Activated naive CD4-positive, alpha-beta T cell treated with anti-CD3 and anti-CD28 coated beads, Interleukin-2, amount 50 U/mL, for 24 hours (primary cell): ENCODE measurements at regions not wholly inside any gene's neighbourhood (a gene's known extent, or its start where the extent isn't known, plus 50 kb on each side); places are given as distances from the start of the nearest gene placed in this dataset.
A peak's percentile ranks its signal among the peaks of the same experiment; 100 is the strongest.

ENCODE experiments used
- H3K27ac Mint-ChIP-seq: one replicate; pipeline ENCODE4 v1.8.0; 2021; ENCODE audit warnings: mild to moderate bottlenecking, mixed read lengths
- H3K27me3 Mint-ChIP-seq: one replicate; pipeline ENCODE4 v1.8.0; 2021; ENCODE audit warnings: mixed read lengths
- H3K36me3 Mint-ChIP-seq: one replicate; pipeline ENCODE4 v1.8.0; 2021; ENCODE audit warnings: mixed read lengths
- H3K4me1 Mint-ChIP-seq: one replicate; pipeline ENCODE4 v1.8.0; 2021; ENCODE audit warnings: mixed read lengths
- H3K4me3 Mint-ChIP-seq: one replicate; pipeline ENCODE4 v1.8.0; 2021; ENCODE audit warnings: mild to moderate bottlenecking, mixed read lengths
- H3K9me3 Mint-ChIP-seq: one replicate; pipeline ENCODE4 v1.8.0; 2021; ENCODE audit warnings: mixed read lengths

- H3K27ac Mint-ChIP-seq, result peak overlapping the region; percentile 13
- H3K36me3 Mint-ChIP-seq, result no peaks in the 10 kb centered on the region
- H3K4me3 Mint-ChIP-seq, result no peak overlapping the region
- no peaks in the 10 kb centered on the region for H3K4me1 Mint-ChIP-seq
- H3K27me3 Mint-ChIP-seq, result no peaks in the 10 kb centered on the region
- H3K9me3 Mint-ChIP-seq, result no peaks in the 10 kb centered on the region
Measured at GRCh38 chr6:14841901-14842421, 403.9 kb upstream of the JARID2 start.

GRCh38 chr6:14844411-14844810 lies 401.5 kb upstream of the JARID2 start:
- H3K36me3 Mint-ChIP-seq, result no peaks in the 10 kb centered on the region
- H3K4me1 Mint-ChIP-seq, result no peaks in the 10 kb centered on the region
- no peaks in the 10 kb centered on the region for H3K27me3 Mint-ChIP-seq
- no peak overlapping the region for H3K4me3 Mint-ChIP-seq
- H3K27ac Mint-ChIP-seq, result no peak overlapping the region
- no peaks in the 10 kb centered on the region for H3K9me3 Mint-ChIP-seq

GRCh38 chr6:14848019-14848418 lies 397.9 kb upstream of the JARID2 start:
- Mint-ChIP-seq H3K27me3 (no peaks in the 10 kb centered on the region), H3K36me3 (no peaks in the 10 kb centered on the region), H3K4me3 (no peak overlapping the region), H3K27ac (no peak overlapping the region), H3K4me1 (no peaks in the 10 kb centered on the region), H3K9me3 (no peaks in the 10 kb centered on the region)

- Mint-ChIP-seq H3K9me3 (no peaks in the 10 kb centered on the region), H3K36me3 (no peaks in the 10 kb centered on the region), H3K27me3 (no peaks in the 10 kb centered on the region), H3K4me3 (no peak overlapping the region), H3K27ac (no peak overlapping the region), H3K4me1 (no peaks in the 10 kb centered on the region)
Measured at GRCh38 chr6:14849185-14849584, 396.7 kb upstream of the JARID2 start.

- Mint-ChIP-seq H3K4me1 (peaks cover 2% of the 10 kb centered on the region), H3K27ac (no peak overlapping the region), H3K36me3 (no peaks in the 10 kb centered on the region), H3K27me3 (no peaks in the 10 kb centered on the region), H3K9me3 (no peaks in the 10 kb centered on the region), H3K4me3 (no peak overlapping the region)
Measured at GRCh38 chr6:14851281-14851680, 394.6 kb upstream of the JARID2 start.

- Mint-ChIP-seq H3K4me1 (peaks cover 13% of the 10 kb centered on the region), H3K36me3 (peaks cover 2% of the 10 kb centered on the region), H3K4me3 (no peak overlapping the region), H3K27ac (no peak overlapping the region), H3K9me3 (no peaks in the 10 kb centered on the region), H3K27me3 (no peaks in the 10 kb centered on the region)
Measured at GRCh38 chr6:14852375-14852774, 393.5 kb upstream of the JARID2 start.

GRCh38 chr6:14856177-14856576 lies 389.7 kb upstream of the JARID2 start:
- Mint-ChIP-seq H3K9me3 (no peaks in the 10 kb centered on the region), H3K27me3 (no peaks in the 10 kb centered on the region), H3K36me3 (peaks cover 2% of the 10 kb centered on the region), H3K4me1 (peaks cover 45% of the 10 kb centered on the region), H3K4me3 (no peak overlapping the region), H3K27ac (no peak overlapping the region)

GRCh38 chr6:14857001-14857400 lies 388.9 kb upstream of the JARID2 start:
- peaks cover 49% of the 10 kb centered on the region for H3K4me1 Mint-ChIP-seq
- H3K4me3 Mint-ChIP-seq, result peak overlapping the region; percentile 84
- no peaks in the 10 kb centered on the region for H3K9me3 Mint-ChIP-seq
- peaks cover 2% of the 10 kb centered on the region for H3K36me3 Mint-ChIP-seq
- no peaks in the 10 kb centered on the region for H3K27me3 Mint-ChIP-seq
- peak overlapping the region; percentile 98 for H3K27ac Mint-ChIP-seq

GRCh38 chr6:14857501-14857900 lies 388.4 kb upstream of the JARID2 start:
- Mint-ChIP-seq H3K4me3 (peak overlapping the region; percentile 84), H3K4me1 (peaks cover 49% of the 10 kb centered on the region), H3K27ac (peak overlapping the region; percentile 98), H3K9me3 (no peaks in the 10 kb centered on the region), H3K27me3 (no peaks in the 10 kb centered on the region), H3K36me3 (peaks cover 2% of the 10 kb centered on the region)

- Mint-ChIP-seq H3K4me3 (no peak overlapping the region), H3K27ac (peak overlapping the region; percentile 10)
Measured at GRCh38 chr6:14858808-14859207, 387.1 kb upstream of the JARID2 start.

GRCh38 chr6:14860774-14861173 lies 385.1 kb upstream of the JARID2 start:
- Mint-ChIP-seq H3K27ac (peak overlapping the region; percentile 3), H3K4me1 (peaks cover 56% of the 10 kb centered on the region)

More at GRCh38 chr6:14858808-14859207, 387.1 kb upstream of the JARID2 start:
- Mint-ChIP-seq H3K27me3 (no peaks in the 10 kb centered on the region), H3K36me3 (peaks cover 2% of the 10 kb centered on the region), H3K9me3 (no peaks in the 10 kb centered on the region), H3K4me1 (peaks cover 49% of the 10 kb centered on the region)

GRCh38 chr6:14861491-14861943 lies 384.4 kb upstream of the JARID2 start:
- H3K9me3 Mint-ChIP-seq, result no peaks in the 10 kb centered on the region
- peaks cover 54% of the 10 kb centered on the region for H3K4me1 Mint-ChIP-seq
- peaks cover 2% of the 10 kb centered on the region for H3K36me3 Mint-ChIP-seq
- H3K4me3 Mint-ChIP-seq, result no peak overlapping the region
- H3K27me3 Mint-ChIP-seq, result no peaks in the 10 kb centered on the region
- H3K27ac Mint-ChIP-seq, result peak overlapping the region; percentile 32

More at GRCh38 chr6:14860774-14861173, 385.1 kb upstream of the JARID2 start:
- H3K36me3 Mint-ChIP-seq, result peaks cover 2% of the 10 kb centered on the region
- no peaks in the 10 kb centered on the region for H3K27me3 Mint-ChIP-seq
- no peak overlapping the region for H3K4me3 Mint-ChIP-seq
- no peaks in the 10 kb centered on the region for H3K9me3 Mint-ChIP-seq

- H3K27me3 Mint-ChIP-seq, result no peaks in the 10 kb centered on the region
- H3K4me1 Mint-ChIP-seq, result peaks cover 40% of the 10 kb centered on the region
- no peaks in the 10 kb centered on the region for H3K9me3 Mint-ChIP-seq
- no peak overlapping the region for H3K4me3 Mint-ChIP-seq
- no peak overlapping the region for H3K27ac Mint-ChIP-seq
- no peaks in the 10 kb centered on the region for H3K36me3 Mint-ChIP-seq
Measured at GRCh38 chr6:14862845-14863244, 383.0 kb upstream of the JARID2 start.

GRCh38 chr6:14863902-14864850 lies 381.7 kb upstream of the JARID2 start:
- Mint-ChIP-seq H3K4me1 (peaks cover 29% of the 10 kb centered on the region), H3K27ac (peak overlapping the region; percentile 77), H3K27me3 (no peaks in the 10 kb centered on the region), H3K4me3 (no peak overlapping the region), H3K36me3 (no peaks in the 10 kb centered on the region), H3K9me3 (no peaks in the 10 kb centered on the region)

GRCh38 chr6:14865531-14866100 lies 380.3 kb upstream of the JARID2 start:
- peak overlapping the region; percentile 4 for H3K27ac Mint-ChIP-seq
- no peaks in the 10 kb centered on the region for H3K9me3 Mint-ChIP-seq
- no peaks in the 10 kb centered on the region for H3K36me3 Mint-ChIP-seq
- H3K27me3 Mint-ChIP-seq, result no peaks in the 10 kb centered on the region
- no peak overlapping the region for H3K4me3 Mint-ChIP-seq
- H3K4me1 Mint-ChIP-seq, result peaks cover 18% of the 10 kb centered on the region

GRCh38 chr6:14867802-14868201 lies 378.1 kb upstream of the JARID2 start:
- H3K9me3 Mint-ChIP-seq, result no peaks in the 10 kb centered on the region
- no peak overlapping the region for H3K4me3 Mint-ChIP-seq
- no peaks in the 10 kb centered on the region for H3K27me3 Mint-ChIP-seq
- no peak overlapping the region for H3K27ac Mint-ChIP-seq
- H3K4me1 Mint-ChIP-seq, result peaks cover 19% of the 10 kb centered on the region
- no peaks in the 10 kb centered on the region for H3K36me3 Mint-ChIP-seq
